MCF 10A (cell line): ENCODE measurements at regions not wholly inside any gene's neighbourhood (a gene's known extent, or its start where the extent isn't known, plus 50 kb on each side); places are given as distances from the start of the nearest gene placed in this dataset.

ENCODE experiments used
- BruUV-seq: library from RNA; stranded (reverse); fragments of 400-500 nt; replicated peaks from 2 replicates; lab custom pipeline; 2021; lab: Mats Ljungman, UMichigan
- CTCF ChIA-PET: fragments of 300-600 bp; sonication (Branson Sonifier 250); formaldehyde crosslinking; extraction: SDS; loops from one replicate; lab custom pipeline; 2021; ENCODE audit warnings: antibody characterized with exemption, inconsistent platforms; lab: Yijun Ruan, JAX
- POLR2A ChIA-PET: fragments of 300-600, 350-650 bp; sonication (Branson Sonifier 250); formaldehyde crosslinking; extraction: SDS; loops from one replicate; lab custom pipeline; 2020; ENCODE audit warnings: antibody characterized with exemption, inconsistent platforms; lab: Yijun Ruan, JAX
- DNase-seq: peaks from one replicate; pipeline ENCODE4 v3.0.0-alpha.2; 2018; ENCODE audit not compliant: unreplicated experiment
- H3K27ac Mint-ChIP-seq: one replicate; pipeline ENCODE4 v1.8.0; 2022; ENCODE audit warnings: mild to moderate bottlenecking, low read depth, mixed read lengths; ENCODE audit not compliant: unreplicated experiment
- H3K27me3 Mint-ChIP-seq: one replicate; pipeline ENCODE4 v1.8.0; 2022; ENCODE audit warnings: mixed read lengths; ENCODE audit not compliant: insufficient read depth, unreplicated experiment
- H3K36me3 Mint-ChIP-seq: one replicate; pipeline ENCODE4 v1.8.0; 2022; ENCODE audit warnings: mild to moderate bottlenecking, moderate library complexity, mixed read lengths; ENCODE audit not compliant: insufficient read depth, unreplicated experiment
- H3K4me1 Mint-ChIP-seq: one replicate; pipeline ENCODE4 v1.8.0; 2022; ENCODE audit warnings: mixed read lengths; ENCODE audit not compliant: insufficient read depth, unreplicated experiment
- H3K4me3 Mint-ChIP-seq: one replicate; pipeline ENCODE4 v1.8.0; 2022; ENCODE audit warnings: mild to moderate bottlenecking, moderate library complexity, mixed read lengths; ENCODE audit not compliant: unreplicated experiment
- H3K9me3 Mint-ChIP-seq: one replicate; pipeline ENCODE4 v1.8.0; 2022; ENCODE audit warnings: mixed read lengths; ENCODE audit not compliant: unreplicated experiment
- intact Hi-C: fragments of 100-400 bp; cut with micrococcal nuclease; formaldehyde crosslinking; loops from 2 replicates; pipeline ENCODE4 v1.14.1; 2022
- TF ChIP-seq, protein P1 (sequence below): fragments of 200-600 bp; IDR thresholded peaks from one replicate; pipeline ENCODE4 v1.8.0; 2022; ENCODE audit warnings: antibody characterized with exemption, mild to moderate bottlenecking; ENCODE audit not compliant: unreplicated experiment

GRCh38 chr17:63317166-63317840 lies 128.8 kb downstream of the CYB561 start:
- Mint-ChIP-seq H3K36me3 (peaks cover 32% of the 10 kb centered on the region), H3K9me3 (no peaks in the 10 kb centered on the region), H3K4me3 (no peak overlapping the region), H3K27ac (no peak overlapping the region), H3K4me1 (no peaks in the 10 kb centered on the region), H3K27me3 (no peaks in the 10 kb centered on the region)
- CTCF ChIA-PET, result no interaction called here
- TF ChIP-seq, protein P1, sequence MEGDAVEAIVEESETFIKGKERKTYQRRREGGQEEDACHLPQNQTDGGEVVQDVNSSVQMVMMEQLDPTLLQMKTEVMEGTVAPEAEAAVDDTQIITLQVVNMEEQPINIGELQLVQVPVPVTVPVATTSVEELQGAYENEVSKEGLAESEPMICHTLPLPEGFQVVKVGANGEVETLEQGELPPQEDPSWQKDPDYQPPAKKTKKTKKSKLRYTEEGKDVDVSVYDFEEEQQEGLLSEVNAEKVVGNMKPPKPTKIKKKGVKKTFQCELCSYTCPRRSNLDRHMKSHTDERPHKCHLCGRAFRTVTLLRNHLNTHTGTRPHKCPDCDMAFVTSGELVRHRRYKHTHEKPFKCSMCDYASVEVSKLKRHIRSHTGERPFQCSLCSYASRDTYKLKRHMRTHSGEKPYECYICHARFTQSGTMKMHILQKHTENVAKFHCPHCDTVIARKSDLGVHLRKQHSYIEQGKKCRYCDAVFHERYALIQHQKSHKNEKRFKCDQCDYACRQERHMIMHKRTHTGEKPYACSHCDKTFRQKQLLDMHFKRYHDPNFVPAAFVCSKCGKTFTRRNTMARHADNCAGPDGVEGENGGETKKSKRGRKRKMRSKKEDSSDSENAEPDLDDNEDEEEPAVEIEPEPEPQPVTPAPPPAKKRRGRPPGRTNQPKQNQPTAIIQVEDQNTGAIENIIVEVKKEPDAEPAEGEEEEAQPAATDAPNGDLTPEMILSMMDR, result no peak
- POLR2A ChIA-PET, result interaction anchor here (0.9 kb wide), 1 partner anchor 39 kb away, joined by 4 read pairs; no protein-coding TSS in a partner anchor
- DNase-seq, result no peak
- BruUV-seq, result no TSS peak
- intact Hi-C loops, result no loop called here

GRCh38 chr17:63325808-63326207 lies 120.3 kb downstream of the CYB561 start:
- BruUV-seq, result no TSS peak
- Mint-ChIP-seq H3K9me3 (no peaks in the 10 kb centered on the region), H3K36me3 (peaks cover 18% of the 10 kb centered on the region), H3K4me1 (no peaks in the 10 kb centered on the region), H3K4me3 (no peak overlapping the region), H3K27me3 (no peaks in the 10 kb centered on the region), H3K27ac (no peak overlapping the region)
- CTCF ChIA-PET, result interaction anchor here (1.4 kb wide), 1 partner anchor 10 kb away, joined by 4 read pairs; no protein-coding TSS in a partner anchor
- TF ChIP-seq, protein P1, result no peak
- intact Hi-C loops, result no loop called here
- no peak for DNase-seq
- POLR2A ChIA-PET, result interaction anchor here (1.1 kb wide), 1 partner anchor 26 kb away, joined by 3 read pairs; no protein-coding TSS in a partner anchor

GRCh38 chr17:63329876-63330275 lies 116.2 kb downstream of the CYB561 start:
- ChIA-PET CTCF (interaction anchor here (0.6 to 1.2 kb wide), 2 partner anchors 17 to 78 kb away, joined by 3 read pairs; no protein-coding TSS in a partner anchor), POLR2A (interaction anchor here (1.2 to 1.7 kb wide), 2 partner anchors 9 to 28 kb away, joined by 3 to 4 read pairs; no protein-coding TSS in a partner anchor)
- no peak overlapping the region for H3K27ac Mint-ChIP-seq
- no peaks in the 10 kb centered on the region for H3K27me3 Mint-ChIP-seq
- TF ChIP-seq, protein P1, result no peak
- BruUV-seq, result no TSS peak
- no peak for DNase-seq
- H3K4me1 Mint-ChIP-seq, result peaks cover 6% of the 10 kb centered on the region
- peaks cover 7% of the 10 kb centered on the region for H3K36me3 Mint-ChIP-seq
- intact Hi-C loops, result no loop called here
- H3K9me3 Mint-ChIP-seq, result no peaks in the 10 kb centered on the region
- no peak overlapping the region for H3K4me3 Mint-ChIP-seq

DNA sequence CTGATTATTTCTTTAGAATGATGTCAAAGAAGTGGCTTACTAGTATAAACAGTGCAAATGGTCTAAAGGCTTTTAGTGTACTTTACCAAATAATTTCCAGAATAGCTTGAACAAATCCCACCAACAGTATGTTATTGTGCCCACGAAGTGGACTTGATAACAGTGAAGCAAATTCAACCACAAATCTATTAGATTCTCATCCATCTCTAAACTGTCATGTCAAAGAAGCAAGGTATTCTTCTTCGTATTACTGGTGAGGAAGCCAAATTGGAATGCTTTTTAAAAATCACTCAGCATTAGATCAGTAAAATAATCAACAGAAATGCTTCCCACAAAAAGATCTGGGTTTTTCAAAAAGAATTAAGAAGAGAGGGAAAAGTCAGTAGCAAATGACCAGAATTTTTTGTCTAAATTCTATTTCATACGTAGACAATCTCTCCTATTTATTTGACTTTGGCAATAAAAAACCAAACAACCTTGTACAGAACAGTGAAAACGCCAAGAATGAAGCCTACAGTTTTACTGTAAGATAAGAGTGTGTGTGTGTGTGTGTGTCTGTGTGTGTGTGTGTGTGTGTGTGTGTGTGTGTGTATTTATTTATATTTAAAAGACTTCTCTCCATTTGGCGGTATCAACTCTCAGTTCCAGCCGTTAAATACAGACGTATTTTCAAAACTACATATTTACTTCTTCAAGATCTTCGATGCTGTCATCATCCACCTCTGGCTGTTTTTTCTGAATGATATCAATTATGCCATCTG lies 114.6 kb downstream of the CYB561 start:
- Mint-ChIP-seq H3K36me3 (peaks cover 3% of the 10 kb centered on the region), H3K27ac (no peak overlapping the region), H3K9me3 (no peaks in the 10 kb centered on the region), H3K4me3 (no peak overlapping the region), H3K4me1 (peaks cover 6% of the 10 kb centered on the region), H3K27me3 (no peaks in the 10 kb centered on the region)
- ChIA-PET POLR2A (interaction anchor here (1.7 kb wide), 1 partner anchor 10 kb away, joined by 4 read pairs; no protein-coding TSS in a partner anchor), CTCF (no interaction called here)
- TF ChIP-seq, protein P1, result no peak
- intact Hi-C loops, result no loop called here
- DNase-seq, result no peak
- BruUV-seq, result no TSS peak
